AG04449 (cell line): ENCODE measurements at regions not wholly inside any gene's neighbourhood (a gene's known extent, or its start where the extent isn't known, plus 50 kb on each side); places are given as distances from the start of the nearest gene placed in this dataset.
A peak's percentile ranks its signal among the peaks of the same experiment; 100 is the strongest.

Experiments
- CTCF ChIA-PET: fragments of 350-600 bp; formaldehyde crosslinking; extraction: SDS; loops from one replicate; lab custom pipeline; 2021; ENCODE audit warnings: antibody characterized with exemption; lab: Yijun Ruan, JAX
- POLR2A ChIA-PET: fragments of 400-600, 350-600 bp; formaldehyde crosslinking; extraction: SDS; loops from one replicate; lab custom pipeline; 2020; ENCODE audit warnings: antibody characterized with exemption, inconsistent platforms; lab: Yijun Ruan, JAX
- DNase-seq: peaks from one replicate; pipeline ENCODE4 v3.0.0-alpha.2; 2010; ENCODE audit warnings: low read depth, low spot score
- H3K4me3 ChIP-seq: 2 replicates; pipeline ENCODE4 v1.5.1; 2011; ENCODE audit warnings: low read depth, mild to moderate bottlenecking, control low read depth, low read length
- TF ChIP-seq, protein P1 (sequence below): IDR thresholded peaks from one replicate; pipeline ENCODE4 v1.5.1; 2011; ENCODE audit warnings: mild to moderate bottlenecking, moderate library complexity, low read length, control low read depth, inconsistent platforms; ENCODE audit not compliant: insufficient read depth; ENCODE audit errors: missing control alignments

DNA sequence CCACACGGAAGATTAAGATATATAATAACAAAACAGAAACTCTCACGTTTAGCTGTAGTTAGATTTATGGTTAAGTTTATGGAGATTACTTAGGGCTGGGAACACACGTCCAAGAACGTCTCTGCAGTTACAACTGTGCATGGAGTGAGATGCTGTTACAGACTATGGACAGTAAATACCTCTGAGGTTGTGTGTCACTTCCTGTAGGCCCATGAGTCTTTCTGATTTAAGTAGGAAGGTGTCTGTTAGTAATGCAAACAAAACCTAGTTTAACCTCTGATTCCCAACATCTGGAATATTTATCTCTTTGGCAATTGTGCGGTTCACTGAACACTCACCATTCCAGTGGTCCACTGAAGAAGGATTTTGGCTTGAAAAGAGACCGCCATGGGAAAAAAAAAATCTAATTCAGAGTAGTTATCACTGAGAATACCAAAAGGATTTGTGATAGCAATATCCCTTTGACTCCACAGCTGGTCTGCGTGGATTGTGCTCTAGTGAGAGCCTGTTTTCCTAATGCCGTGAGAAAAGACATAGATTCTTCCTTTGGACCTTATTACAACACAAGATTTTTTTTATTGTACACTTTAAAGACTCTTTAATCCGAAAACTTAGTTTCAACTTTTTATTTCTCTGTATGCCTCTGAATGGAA lies 478.2 kb upstream of the CITED2 start:
- TF ChIP-seq, protein P1, sequence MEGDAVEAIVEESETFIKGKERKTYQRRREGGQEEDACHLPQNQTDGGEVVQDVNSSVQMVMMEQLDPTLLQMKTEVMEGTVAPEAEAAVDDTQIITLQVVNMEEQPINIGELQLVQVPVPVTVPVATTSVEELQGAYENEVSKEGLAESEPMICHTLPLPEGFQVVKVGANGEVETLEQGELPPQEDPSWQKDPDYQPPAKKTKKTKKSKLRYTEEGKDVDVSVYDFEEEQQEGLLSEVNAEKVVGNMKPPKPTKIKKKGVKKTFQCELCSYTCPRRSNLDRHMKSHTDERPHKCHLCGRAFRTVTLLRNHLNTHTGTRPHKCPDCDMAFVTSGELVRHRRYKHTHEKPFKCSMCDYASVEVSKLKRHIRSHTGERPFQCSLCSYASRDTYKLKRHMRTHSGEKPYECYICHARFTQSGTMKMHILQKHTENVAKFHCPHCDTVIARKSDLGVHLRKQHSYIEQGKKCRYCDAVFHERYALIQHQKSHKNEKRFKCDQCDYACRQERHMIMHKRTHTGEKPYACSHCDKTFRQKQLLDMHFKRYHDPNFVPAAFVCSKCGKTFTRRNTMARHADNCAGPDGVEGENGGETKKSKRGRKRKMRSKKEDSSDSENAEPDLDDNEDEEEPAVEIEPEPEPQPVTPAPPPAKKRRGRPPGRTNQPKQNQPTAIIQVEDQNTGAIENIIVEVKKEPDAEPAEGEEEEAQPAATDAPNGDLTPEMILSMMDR = no peak
- DNase-seq = peak; percentile 64
- ChIA-PET CTCF (interaction anchor here (1.5 kb wide), 1 partner anchor 483 kb away, joined by 3 read pairs; no protein-coding TSS in a partner anchor), POLR2A (interaction anchor here (0.5 to 5.8 kb wide), 5 partner anchors 88 to 1045 kb away, joined by 3 to 46 read pairs (median 4); partner anchors contain the start of gene CITED2)
- H3K4me3 ChIP-seq = no peak overlapping the region

- CTCF ChIA-PET = interaction anchor here (0.9 to 1.5 kb wide), 3 partner anchors 30 to 482 kb away, joined by 3 read pairs; no protein-coding TSS in a partner anchor
- TF ChIP-seq, protein P1 = no peak
- no peak overlapping the region for H3K4me3 ChIP-seq
- DNase-seq = no peak
- POLR2A ChIA-PET = interaction anchor here (0.5 to 5.8 kb wide), 3 partner anchors 88 to 481 kb away, joined by 4 to 46 read pairs (median 5); partner anchors contain the start of gene CITED2
Observed at GRCh38 chr6:139852067-139852466, 477.6 kb upstream of the CITED2 start.

GRCh38 chr6:139851206-139851605 lies 476.8 kb upstream of the CITED2 start:
- ChIA-PET CTCF (interaction anchor here (0.9 to 1.2 kb wide), 2 partner anchors 29 to 79 kb away, joined by 3 read pairs; no protein-coding TSS in a partner anchor), POLR2A (interaction anchor here (1.2 kb wide), 1 partner anchor 477 kb away, joined by 3 read pairs; the partner anchor contains the start of gene CITED2)
- H3K4me3 ChIP-seq = no peak overlapping the region
- TF ChIP-seq, protein P1 = no peak
- no peak for DNase-seq

DNA sequence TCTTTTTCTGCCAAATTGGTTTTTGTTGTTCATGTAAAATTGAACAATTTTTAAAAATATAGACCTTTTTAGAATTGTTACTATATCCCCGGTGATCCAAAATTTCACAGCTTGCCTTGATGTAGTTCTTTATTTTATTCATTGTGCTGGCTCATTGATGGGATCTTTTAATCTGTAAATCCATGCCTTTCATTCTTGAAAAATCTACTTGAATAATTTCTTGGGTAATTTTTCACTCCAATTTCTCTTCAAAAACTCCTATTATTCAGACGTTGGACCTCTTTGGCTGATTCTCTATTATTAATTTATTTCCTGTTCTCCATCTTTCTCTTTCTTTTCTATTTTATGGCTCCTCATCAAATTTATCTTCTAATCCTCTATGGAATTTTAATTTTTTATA lies 476.1 kb upstream of the CITED2 start:
- CTCF ChIA-PET = no interaction called here
- TF ChIP-seq, protein P1 = no peak

DNA sequence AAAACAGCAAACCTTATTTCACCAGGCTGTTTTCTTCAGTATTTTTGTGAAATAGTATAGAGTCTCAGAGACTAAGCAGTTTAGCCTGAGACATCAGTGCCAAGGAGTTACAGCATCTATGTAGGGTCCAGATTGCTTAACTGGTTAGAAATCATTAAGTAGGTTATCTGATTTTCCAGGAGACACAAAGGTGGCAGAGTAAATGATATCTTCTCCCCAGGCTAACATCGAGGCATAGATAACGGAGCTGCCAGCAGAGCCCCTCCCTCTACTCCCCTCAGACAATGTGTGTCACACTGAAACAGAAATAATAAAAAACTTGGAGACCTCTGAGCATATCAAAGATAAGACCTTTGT lies 473.0 kb upstream of the CITED2 start:
- H3K4me3 ChIP-seq = no peak overlapping the region
- POLR2A ChIA-PET = no interaction called here
- DNase-seq = no peak
- TF ChIP-seq, protein P1 = no peak
- CTCF ChIA-PET = no interaction called here

More for the DNA sequence above, 476.1 kb upstream of the CITED2 start:
- H3K4me3 ChIP-seq = no peak overlapping the region
- DNase-seq = no peak
- POLR2A ChIA-PET = interaction anchor here (1.2 kb wide), 1 partner anchor 476 kb away, joined by 3 read pairs; the partner anchor contains the start of gene CITED2
